Left forelimb (tissue), 1 donor: ENCODE measurements at regions not wholly inside any gene's neighbourhood (a gene's known extent, or its start where the extent isn't known, plus 50 kb on each side); places are given as distances from the start of the nearest gene placed in this dataset.
"Not testable (repeated sequence)": the region's sequence is repeated elsewhere in the genome, so short reads cannot be mapped to it uniquely, and the experiment has no call there.

Experiments
- DNase-seq: peaks from one replicate; pipeline ENCODE4 v3.0.0-alpha.2; 2018; ENCODE audit warnings: low spot score

DNA sequence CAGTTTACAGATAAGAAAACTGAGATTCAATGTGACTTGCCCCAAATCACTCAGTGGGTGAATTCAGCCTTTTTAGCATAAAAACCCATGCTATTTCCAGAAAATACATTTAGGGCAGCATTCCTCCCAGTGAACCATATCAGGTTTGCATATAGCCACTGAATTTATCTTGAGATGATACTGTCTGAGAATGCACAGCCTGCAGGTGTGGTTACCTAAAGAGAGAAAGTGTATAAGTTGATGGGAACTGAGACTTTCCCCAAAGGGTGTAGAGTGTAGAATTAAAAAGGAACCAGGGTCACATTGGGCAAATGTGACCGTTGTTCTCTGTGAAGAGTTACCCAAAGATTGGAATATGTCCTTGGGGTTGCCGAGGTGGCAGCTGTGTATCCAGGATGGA lies 100.0 kb upstream of the PIK3R1 start:
- DNase-seq = no peak

- DNase-seq = no peak
Observed at GRCh38 chr5:68114378-68115040, 101.0 kb upstream of the PIK3R1 start.

- DNase-seq = no peak
Observed at GRCh38 chr5:68112658-68113057, 102.9 kb upstream of the PIK3R1 start.

DNA sequence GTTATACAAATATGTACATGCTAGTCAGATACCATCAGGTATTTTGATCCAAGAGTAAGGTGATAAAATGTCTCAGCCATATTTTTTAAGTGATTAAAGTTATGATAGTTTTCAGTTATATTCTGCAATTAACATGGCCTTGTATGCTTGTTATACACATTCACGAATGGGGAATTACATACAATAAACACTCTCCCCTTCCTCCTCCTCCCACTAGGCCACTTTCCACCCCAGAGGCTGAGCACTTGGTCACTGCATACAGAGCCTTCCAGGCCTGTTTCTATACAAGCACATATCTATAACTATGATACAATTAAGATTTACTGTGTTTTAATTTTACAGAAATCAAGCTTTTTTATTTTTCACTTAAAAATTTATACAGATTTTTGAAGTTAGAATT lies 104.7 kb upstream of the PIK3R1 start:
- no peak for DNase-seq

DNA sequence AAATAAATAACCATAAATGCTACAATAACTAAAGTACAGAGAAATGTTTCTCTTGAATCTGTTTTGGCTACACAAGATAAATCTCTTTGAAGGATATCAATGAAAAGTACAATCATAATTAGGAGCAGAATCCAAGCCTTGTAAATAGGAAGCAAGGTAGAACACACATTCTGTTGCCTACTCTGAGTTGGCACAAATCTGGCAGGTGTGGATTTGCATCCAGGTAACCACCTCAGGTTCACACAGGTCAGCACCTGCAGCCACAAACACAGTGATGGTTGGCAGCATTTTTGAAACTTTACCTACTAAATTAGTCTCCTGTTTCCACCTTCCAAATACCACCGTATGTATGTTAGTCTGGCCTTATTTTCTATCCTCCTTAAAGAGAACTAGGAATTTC lies 105.3 kb upstream of the PIK3R1 start:
- DNase-seq = no peak

DNA sequence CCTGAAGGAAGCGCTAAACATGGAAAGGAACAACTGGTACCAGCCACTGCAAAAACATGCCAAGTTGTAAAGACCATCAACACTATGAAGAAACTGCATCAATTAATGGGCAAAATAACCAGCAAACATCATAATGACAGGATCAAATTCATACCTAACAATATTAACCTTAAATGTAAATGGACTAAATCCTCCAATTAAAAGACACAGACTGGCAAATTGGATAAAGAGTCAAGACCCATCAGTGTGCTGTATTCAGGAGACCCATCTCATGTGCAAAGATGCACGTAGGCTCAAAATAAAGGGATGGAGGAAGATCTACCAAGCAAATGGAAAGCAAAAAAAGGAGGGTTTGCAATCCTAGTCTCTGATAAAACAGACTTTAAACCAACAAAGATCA lies 111.3 kb upstream of the PIK3R1 start:
- DNase-seq = not testable (repeated sequence)

DNA sequence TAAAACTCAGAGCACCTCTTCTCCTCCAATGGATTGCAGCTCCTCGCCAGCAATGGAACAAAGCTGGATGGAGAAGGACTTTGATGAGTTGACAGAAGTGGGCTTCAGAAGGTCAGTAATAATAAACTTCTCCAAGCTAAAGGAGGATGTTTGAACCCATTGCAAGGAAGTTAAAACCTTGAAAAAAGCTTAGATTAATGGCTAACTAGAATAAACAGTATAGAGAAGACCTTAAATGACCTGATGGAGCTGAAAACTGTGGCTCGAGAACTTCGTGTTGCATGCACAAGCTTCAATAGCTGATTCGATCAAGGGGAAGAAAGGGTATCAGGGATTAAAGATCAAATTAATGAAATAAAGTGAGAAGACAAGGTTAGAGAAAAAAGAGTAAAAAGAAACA lies 112.3 kb upstream of the PIK3R1 start:
- DNase-seq = not testable (repeated sequence)

- no peak for DNase-seq
Observed at GRCh38 chr5:68099327-68099726, 116.2 kb upstream of the PIK3R1 start.

DNA sequence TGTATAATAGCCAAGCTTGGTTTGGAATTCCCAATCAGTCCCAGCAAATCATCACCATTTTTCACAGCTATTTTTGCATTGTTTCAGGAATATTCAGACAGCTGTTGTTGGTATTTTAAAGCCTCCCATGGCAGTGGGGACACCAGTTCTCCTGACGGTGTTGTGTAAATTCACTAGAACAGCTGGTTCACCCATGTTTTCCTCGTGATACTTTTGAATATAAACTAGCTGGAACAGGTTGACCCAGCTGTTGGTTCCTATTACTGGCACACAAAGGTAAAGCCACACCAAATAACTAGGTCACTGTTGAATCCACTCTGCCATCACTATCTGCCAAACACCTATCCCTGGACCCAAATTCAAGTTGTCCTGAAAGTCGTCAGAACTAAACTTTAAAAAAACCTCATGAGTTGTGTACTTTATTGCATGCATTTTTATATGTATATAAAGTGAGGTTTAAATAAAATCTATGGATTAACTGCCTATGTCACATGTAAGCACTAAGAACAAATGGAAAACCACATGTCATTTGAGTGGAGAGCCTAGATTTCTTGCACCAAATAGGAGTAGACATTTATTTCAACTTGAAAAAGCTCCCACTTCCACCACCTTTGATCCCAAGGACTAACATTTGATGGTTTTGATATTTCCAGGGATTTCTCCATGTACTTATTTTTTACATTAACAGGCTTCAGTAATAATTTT lies 121.9 kb upstream of the PIK3R1 start:
- no peak for DNase-seq

DNA sequence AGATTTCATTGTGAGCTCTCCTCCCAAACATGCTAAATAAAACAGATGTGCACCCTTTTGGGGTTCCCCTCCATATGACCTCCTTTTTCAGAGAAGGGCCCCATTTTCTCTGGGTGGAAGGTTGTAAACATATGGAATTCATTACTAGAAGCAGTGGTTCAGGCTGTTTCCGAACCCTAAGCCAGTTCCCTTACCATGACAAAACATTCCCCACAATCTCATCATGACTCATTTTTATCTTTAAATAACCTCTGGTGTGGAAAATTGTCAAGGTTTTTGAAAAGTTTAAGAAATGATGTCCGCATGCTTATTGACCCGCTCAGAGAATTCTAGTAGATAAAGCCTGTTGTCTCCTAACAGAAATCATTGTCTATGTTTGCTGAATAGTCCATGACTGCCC lies 127.3 kb upstream of the PIK3R1 start:
- DNase-seq = no peak

DNA sequence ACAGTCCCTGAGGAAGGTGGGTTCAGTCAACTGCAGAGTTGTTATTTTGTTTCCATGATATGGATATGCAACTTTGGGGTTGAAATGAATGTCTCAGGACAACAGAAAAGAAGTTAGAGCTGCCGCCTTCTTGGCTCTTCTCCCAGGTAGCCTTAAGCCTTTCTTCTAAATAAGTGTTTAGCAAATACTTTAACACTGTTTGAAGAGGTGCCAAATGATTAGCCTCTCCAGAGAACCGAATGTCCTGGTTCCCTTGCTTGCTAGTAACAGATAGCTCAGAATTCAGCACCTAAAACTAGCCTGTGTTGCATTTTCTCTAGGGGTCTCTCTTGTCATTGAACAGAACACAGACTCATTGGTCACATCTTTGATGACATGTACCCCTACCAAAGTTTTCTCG lies 127.7 kb upstream of the PIK3R1 start:
- DNase-seq = no peak

- no peak for DNase-seq
Observed at GRCh38 chr5:68086857-68087256, 128.7 kb upstream of the PIK3R1 start.

- no peak for DNase-seq
Observed at GRCh38 chr5:68086439-68086838, 129.1 kb upstream of the PIK3R1 start.

- DNase-seq = no peak
Observed at GRCh38 chr5:68084396-68084795, 131.2 kb upstream of the PIK3R1 start.

- DNase-seq = no peak
Observed at GRCh38 chr5:68080282-68081050, 135.1 kb upstream of the PIK3R1 start.

- no peak for DNase-seq
Observed at GRCh38 chr5:68077349-68077894, 138.1 kb upstream of the PIK3R1 start.

DNA sequence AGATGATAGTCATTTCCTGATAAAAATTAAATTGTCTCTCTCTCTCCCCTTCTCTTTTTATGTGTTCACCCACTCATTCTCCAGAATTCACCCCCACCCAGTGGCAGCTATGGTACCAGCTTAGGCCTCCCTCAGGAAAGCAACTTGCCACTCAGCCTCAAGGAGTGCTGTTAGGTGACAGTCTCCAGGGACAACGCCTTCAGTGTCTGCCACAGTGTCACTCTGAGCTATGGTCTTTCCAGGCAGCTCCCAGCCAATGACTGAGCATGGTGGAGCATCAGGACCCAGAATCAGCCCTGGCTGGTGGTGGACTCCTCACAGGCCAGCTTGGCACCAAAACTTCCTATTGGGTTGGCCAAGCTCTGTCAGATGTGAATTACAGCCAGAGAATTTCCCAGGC lies 140.9 kb upstream of the PIK3R1 start:
- no peak for DNase-seq

DNA sequence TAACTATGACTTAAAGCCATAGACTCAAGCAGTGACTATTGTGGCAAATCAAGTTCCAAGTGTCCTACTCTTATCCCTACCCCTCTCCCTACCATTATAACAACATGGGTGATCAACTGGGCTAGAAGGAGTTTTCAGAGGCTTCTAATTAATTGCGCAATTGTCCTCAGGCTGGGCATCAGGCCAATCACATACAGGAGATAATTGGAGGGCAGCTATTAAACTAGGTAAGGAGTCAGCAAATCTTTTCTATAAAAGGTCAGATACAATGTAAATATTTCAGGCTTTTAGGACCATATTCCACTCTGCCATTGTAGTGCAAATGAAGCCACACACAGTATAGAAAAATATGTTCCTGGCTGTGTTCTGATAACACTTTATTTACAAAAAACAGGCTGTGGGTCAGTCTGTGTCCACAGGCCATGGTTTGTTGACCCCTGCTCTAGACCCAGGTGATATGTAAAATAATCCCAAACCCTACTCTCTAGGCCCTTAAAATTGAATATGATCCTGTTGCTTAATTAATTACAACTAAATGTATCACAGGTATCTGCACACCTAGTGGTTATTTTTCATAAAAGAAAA lies 141.4 kb upstream of the PIK3R1 start:
- no peak for DNase-seq

- no peak for DNase-seq
Observed at GRCh38 chr5:68071736-68072135, 143.8 kb upstream of the PIK3R1 start.

- no peak for DNase-seq
Observed at GRCh38 chr5:68071282-68071632, 144.3 kb upstream of the PIK3R1 start.

GRCh38 chr5:68070591-68071281 lies 144.8 kb upstream of the PIK3R1 start:
- no peak for DNase-seq
